Medulla oblongata (tissue), 1 donor: ENCODE measurements at regions not wholly inside any gene's neighbourhood (a gene's known extent, or its start where the extent isn't known, plus 50 kb on each side); places are given as distances from the start of the nearest gene placed in this dataset.

Experiments
- DNase-seq: peaks from one replicate; pipeline ENCODE4 v3.0.0-alpha.2; 2015; ENCODE audit errors: extremely low spot score

- peak; percentile 39 for DNase-seq
Measured at GRCh38 chr12:58364389-58365086, 423.2 kb downstream of the ATP23 start.

GRCh38 chr12:58365087-58365390 lies 423.7 kb downstream of the ATP23 start:
- no peak for DNase-seq

GRCh38 chr12:58367041-58367440 lies 425.7 kb downstream of the ATP23 start:
- no peak for DNase-seq

GRCh38 chr12:58368001-58368400 lies 426.6 kb downstream of the ATP23 start:
- no peak for DNase-seq

- no peak for DNase-seq
Measured at GRCh38 chr12:58369576-58369975, 428.2 kb downstream of the ATP23 start.

- DNase-seq, result no peak
Measured at GRCh38 chr12:58372298-58372697, 430.9 kb downstream of the ATP23 start.

- no peak for DNase-seq
Measured at GRCh38 chr12:58378028-58378427, 436.7 kb downstream of the ATP23 start.

GRCh38 chr12:58381546-58381945 lies 440.2 kb downstream of the ATP23 start:
- DNase-seq, result no peak

- DNase-seq, result no peak
Measured at GRCh38 chr12:58384196-58384595, 442.8 kb downstream of the ATP23 start.

- no peak for DNase-seq
Measured at GRCh38 chr12:58386136-58386535, 444.8 kb downstream of the ATP23 start.

- DNase-seq, result no peak
Measured at GRCh38 chr12:58387199-58387598, 445.8 kb downstream of the ATP23 start.

GRCh38 chr12:58388261-58388660 lies 446.9 kb downstream of the ATP23 start:
- DNase-seq, result no peak

- DNase-seq, result no peak
Measured at GRCh38 chr12:58393152-58393551, 451.8 kb downstream of the ATP23 start.

GRCh38 chr12:58395056-58395455 lies 453.7 kb downstream of the ATP23 start:
- DNase-seq, result no peak

- no peak for DNase-seq
Measured at GRCh38 chr12:58395470-58395869, 454.1 kb downstream of the ATP23 start.

GRCh38 chr12:58396239-58396638 lies 454.9 kb downstream of the ATP23 start:
- DNase-seq, result no peak

GRCh38 chr12:58405363-58405762 lies 464.0 kb downstream of the ATP23 start:
- DNase-seq, result no peak

GRCh38 chr12:58408516-58408915 lies 467.1 kb downstream of the ATP23 start:
- DNase-seq, result no peak

- no peak for DNase-seq
Measured at GRCh38 chr12:58412461-58413060, 471.2 kb downstream of the ATP23 start.

GRCh38 chr12:58413794-58414193 lies 472.4 kb downstream of the ATP23 start:
- DNase-seq, result no peak

GRCh38 chr12:58414398-58414871 lies 473.1 kb downstream of the ATP23 start:
- no peak for DNase-seq

GRCh38 chr12:58415716-58416115 lies 474.3 kb downstream of the ATP23 start:
- DNase-seq, result no peak

GRCh38 chr12:58416236-58416635 lies 474.9 kb downstream of the ATP23 start:
- DNase-seq, result peak; percentile 33
